ENCODE measurements at regions not wholly inside any gene's neighbourhood (a gene's known extent, or its start where the extent isn't known, plus 50 kb on each side); places are given as distances from the start of the nearest gene placed in this dataset.

DNA sequence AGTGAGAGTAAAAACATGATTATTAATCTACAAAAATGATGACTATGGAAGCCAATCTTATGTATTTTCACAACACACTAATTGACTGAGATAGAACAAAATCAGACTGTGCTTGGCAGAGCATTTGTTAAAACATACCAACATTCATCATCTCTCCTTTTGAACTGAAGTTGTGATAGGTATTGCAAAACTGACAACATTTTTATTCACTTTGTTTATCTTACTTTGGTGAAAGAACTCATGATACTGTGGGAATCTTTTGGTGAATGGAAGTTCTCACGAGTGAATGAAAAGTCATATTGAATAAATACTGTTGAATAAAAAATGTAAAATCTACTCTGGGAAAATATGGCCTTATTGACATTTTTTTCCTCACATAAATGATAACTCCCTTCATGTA is 1430.2 kb upstream of the PIK3C3 start (continued):
- TF ChIP-seq RFX5 (IDR thresholded peaks at IDR 0.05; ENCODE audit: borderline replicate concordance, low read depth, low read length) (no peak), RXRA (IDR thresholded peaks at IDR 0.05; ENCODE audit: insufficient read depth, low read depth, low read length) (no peak), ASH2L (IDR thresholded peaks at IDR 0.05; ENCODE audit: low read length) (no peak), ZNF274 (IDR thresholded peaks at IDR 0.05; ENCODE audit: borderline replicate concordance, extremely low read depth, low read length) (no peak)

Measured in H1 (cell line).